ENCODE measurements at regions not wholly inside any gene's neighbourhood (a gene's known extent, or its start where the extent isn't known, plus 50 kb on each side); places are given as distances from the start of the nearest gene placed in this dataset.
"Not testable (repeated sequence)": the region's sequence is repeated elsewhere in the genome, so short reads cannot be mapped to it uniquely, and the experiment has no call there.

DNA sequence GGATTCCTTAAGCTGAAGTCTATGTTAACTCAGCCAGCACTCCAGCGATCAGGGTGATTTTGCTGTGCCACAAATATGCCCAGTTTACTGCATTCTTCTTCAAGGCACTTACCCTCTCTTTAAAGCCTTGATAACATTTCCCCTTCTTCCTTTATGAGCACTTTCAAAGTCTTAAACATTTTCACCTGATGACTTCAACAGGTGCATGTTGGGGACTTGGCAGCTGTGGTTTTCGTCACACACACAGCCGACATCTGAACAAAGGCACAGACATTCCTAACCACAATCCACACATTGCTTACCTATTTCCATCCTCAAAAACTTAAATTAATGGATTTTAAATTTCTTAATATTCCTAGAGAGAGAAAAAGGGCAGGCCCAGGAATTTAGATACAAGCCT, 331.5 kb downstream of the CRPPA start:
- no peaks in the 10 kb centered on the region for H3K36me3 ChIP-seq (ENCODE audit: control insufficient read depth, insufficient read depth, low read length)
- DNase-seq (ENCODE audit: low read depth) = no peak
- POLR2A ChIA-PET = no interaction called here
- CTCF ChIA-PET = interaction anchor here (0.6 kb wide), 1 partner anchor 465 kb away, joined by 4 read pairs; no protein-coding TSS in a partner anchor
- TF ChIP-seq, protein P1, sequence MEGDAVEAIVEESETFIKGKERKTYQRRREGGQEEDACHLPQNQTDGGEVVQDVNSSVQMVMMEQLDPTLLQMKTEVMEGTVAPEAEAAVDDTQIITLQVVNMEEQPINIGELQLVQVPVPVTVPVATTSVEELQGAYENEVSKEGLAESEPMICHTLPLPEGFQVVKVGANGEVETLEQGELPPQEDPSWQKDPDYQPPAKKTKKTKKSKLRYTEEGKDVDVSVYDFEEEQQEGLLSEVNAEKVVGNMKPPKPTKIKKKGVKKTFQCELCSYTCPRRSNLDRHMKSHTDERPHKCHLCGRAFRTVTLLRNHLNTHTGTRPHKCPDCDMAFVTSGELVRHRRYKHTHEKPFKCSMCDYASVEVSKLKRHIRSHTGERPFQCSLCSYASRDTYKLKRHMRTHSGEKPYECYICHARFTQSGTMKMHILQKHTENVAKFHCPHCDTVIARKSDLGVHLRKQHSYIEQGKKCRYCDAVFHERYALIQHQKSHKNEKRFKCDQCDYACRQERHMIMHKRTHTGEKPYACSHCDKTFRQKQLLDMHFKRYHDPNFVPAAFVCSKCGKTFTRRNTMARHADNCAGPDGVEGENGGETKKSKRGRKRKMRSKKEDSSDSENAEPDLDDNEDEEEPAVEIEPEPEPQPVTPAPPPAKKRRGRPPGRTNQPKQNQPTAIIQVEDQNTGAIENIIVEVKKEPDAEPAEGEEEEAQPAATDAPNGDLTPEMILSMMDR (IDR thresholded peaks at IDR 0.05; ENCODE audit: insufficient read depth, low read depth, low read length) = no peak
- no peak overlapping the region for H3K4me3 ChIP-seq (ENCODE audit: low read depth, low read length)
- H3K27me3 ChIP-seq (ENCODE audit: control insufficient read depth, insufficient read depth, low read length) = no peaks in the 10 kb centered on the region

DNA sequence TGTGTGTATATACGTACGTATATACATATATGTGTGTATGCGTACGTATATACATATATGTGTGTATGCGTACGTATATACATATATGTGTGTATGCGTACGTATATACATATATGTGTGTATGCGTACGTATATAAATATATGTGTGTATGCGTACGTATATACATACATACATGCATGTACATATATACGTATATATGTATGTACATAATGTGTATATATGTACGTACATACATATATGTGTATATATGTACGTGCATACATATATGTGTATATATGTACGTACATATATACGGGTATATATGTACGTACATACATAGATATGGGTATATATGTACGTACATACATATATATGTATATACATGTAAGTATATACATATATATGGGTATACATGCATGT, 332.1 kb downstream of the CRPPA start:
- CTCF ChIA-PET = interaction anchor here (0.6 kb wide), 1 partner anchor 464 kb away, joined by 4 read pairs; no protein-coding TSS in a partner anchor

DNA sequence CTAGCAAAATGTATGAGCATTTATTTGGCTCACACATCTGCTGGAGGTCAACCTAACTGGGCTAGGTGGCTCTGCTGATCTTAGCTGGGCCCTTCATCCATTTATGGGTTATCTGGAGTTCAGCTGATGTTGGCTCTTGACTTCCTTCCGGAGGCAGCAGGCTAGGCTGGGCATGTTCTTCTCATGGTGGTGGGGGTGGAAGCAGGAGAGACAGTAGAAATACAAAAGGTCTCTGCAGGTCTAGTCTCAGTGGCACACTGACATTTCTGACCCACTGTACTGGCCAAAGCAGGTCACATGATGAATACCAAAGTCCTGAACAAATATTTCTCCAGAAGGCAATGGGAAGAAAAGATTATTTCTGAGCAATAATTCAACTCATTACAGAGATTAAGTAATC, 334.6 kb downstream of the CRPPA start:
- Histone ChIP-seq H3K36me3 (ENCODE audit: control insufficient read depth, insufficient read depth, low read length) (no peaks in the 10 kb centered on the region), H3K27me3 (ENCODE audit: control insufficient read depth, insufficient read depth, low read length) (no peaks in the 10 kb centered on the region), H3K4me3 (ENCODE audit: low read depth, low read length) (no peak overlapping the region)
- ChIA-PET POLR2A (no interaction called here), CTCF (no interaction called here)
- DNase-seq (ENCODE audit: low read depth) = no peak
- TF ChIP-seq, protein P1 (IDR thresholded peaks at IDR 0.05; ENCODE audit: insufficient read depth, low read depth, low read length) = no peak

More for the DNA sequence above, 332.1 kb downstream of the CRPPA start:
- TF ChIP-seq, protein P1 (IDR thresholded peaks at IDR 0.05; ENCODE audit: insufficient read depth, low read depth, low read length) = no peak
- Histone ChIP-seq H3K27me3 (ENCODE audit: control insufficient read depth, insufficient read depth, low read length) (no peaks in the 10 kb centered on the region), H3K4me3 (ENCODE audit: low read depth, low read length) (no peak overlapping the region), H3K36me3 (ENCODE audit: control insufficient read depth, insufficient read depth, low read length) (no peaks in the 10 kb centered on the region)
- POLR2A ChIA-PET = no interaction called here
- DNase-seq (ENCODE audit: low read depth) = no peak

DNA sequence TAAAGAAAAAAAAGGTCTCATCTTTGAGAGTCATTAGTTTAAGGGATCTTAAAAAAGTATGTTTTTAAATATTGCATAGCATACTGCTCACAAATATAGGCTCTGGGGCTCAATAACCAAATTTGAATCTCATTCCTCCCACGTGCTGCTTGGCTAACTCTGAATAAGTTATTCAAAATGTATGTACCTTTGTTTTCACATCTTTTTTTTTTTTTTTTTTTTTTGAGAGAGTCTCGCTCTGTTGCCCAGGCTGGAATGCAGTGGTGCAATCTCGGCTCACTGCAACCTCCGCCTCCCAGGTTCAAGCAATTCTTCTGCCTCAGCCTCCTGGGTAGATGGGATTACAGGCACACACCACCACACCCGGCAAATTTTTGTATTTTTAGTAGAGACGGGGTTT, 335.6 kb downstream of the CRPPA start:
- H3K27me3 ChIP-seq (ENCODE audit: control insufficient read depth, insufficient read depth, low read length); H3K4me3 ChIP-seq (ENCODE audit: low read depth, low read length); POLR2A ChIA-PET; DNase-seq (ENCODE audit: low read depth); H3K36me3 ChIP-seq (ENCODE audit: control insufficient read depth, insufficient read depth, low read length); CTCF ChIA-PET: not testable (repeated sequence)

DNA sequence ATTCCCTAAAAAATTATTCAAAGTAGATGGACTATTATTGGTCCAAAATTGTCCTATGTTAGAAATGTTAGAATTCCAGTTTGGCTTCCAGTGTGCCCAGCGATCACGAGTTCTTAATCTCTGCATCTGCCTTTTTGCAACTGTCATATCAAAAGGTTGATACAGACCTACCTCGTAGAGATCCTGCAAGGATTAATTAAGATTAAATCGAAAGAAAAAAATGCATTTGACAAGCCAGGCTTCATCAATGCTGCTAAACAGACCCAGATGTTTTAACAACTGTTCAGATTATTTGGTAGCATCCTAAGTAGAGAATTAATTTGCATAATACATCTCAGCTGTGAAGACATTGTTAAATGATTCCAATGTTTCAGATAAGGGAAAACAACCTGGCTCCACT, 336.5 kb downstream of the CRPPA start:
- ChIA-PET CTCF (interaction anchor here (0.6 to 1.3 kb wide), 3 partner anchors 8 to 890 kb away, joined by 3 to 6 read pairs (median 4); no protein-coding TSS in a partner anchor), POLR2A (no interaction called here)
- TF ChIP-seq, protein P1 (IDR thresholded peaks at IDR 0.05; ENCODE audit: insufficient read depth, low read depth, low read length) = no peak
- Histone ChIP-seq H3K36me3 (ENCODE audit: control insufficient read depth, insufficient read depth, low read length) (no peaks in the 10 kb centered on the region), H3K4me3 (ENCODE audit: low read depth, low read length) (no peak overlapping the region), H3K27me3 (ENCODE audit: control insufficient read depth, insufficient read depth, low read length) (no peaks in the 10 kb centered on the region)
- DNase-seq (ENCODE audit: low read depth) = no peak

DNA sequence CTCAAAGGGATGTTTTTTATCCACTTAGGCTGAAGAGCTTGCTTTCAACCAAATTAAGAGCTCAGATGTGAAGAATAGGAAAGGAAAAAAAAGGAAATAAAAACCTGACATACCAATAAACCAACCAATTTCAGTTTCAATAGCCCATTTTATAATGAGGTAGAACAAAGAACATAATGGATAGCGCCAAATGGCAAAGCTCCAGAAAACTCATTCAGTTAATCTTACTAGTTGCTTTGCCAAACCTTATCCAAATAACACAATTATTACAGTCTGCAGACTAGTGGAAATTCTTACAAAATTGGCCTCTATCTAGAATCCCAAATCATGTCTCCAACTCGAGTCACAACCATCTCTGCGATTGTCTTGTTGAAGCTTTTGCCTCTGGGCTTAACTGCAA, 337.0 kb downstream of the CRPPA start:
- DNase-seq (ENCODE audit: low read depth) = no peak
- ChIA-PET CTCF (interaction anchor here (0.6 to 1.3 kb wide), 5 partner anchors 9 to 889 kb away, joined by 3 to 6 read pairs (median 3); no protein-coding TSS in a partner anchor), POLR2A (no interaction called here)
- Histone ChIP-seq H3K27me3 (ENCODE audit: control insufficient read depth, insufficient read depth, low read length) (no peaks in the 10 kb centered on the region), H3K4me3 (ENCODE audit: low read depth, low read length) (no peak overlapping the region), H3K36me3 (ENCODE audit: control insufficient read depth, insufficient read depth, low read length) (no peaks in the 10 kb centered on the region)
- TF ChIP-seq, protein P1 (IDR thresholded peaks at IDR 0.05; ENCODE audit: insufficient read depth, low read depth, low read length) = no peak
